Panc1 (cell line): ENCODE measurements at regions not wholly inside any gene's neighbourhood (a gene's known extent, or its start where the extent isn't known, plus 50 kb on each side); places are given as distances from the start of the nearest gene placed in this dataset.

Experiments
- ATAC-seq: fragments of 200-7000 bp; cut with Tn5 transposase; 2 replicates; pipeline ENCODE4 v1.9.1; 2020; ENCODE audit warnings: mild to moderate bottlenecking, moderate library complexity
- BruUV-seq: library from RNA; stranded (reverse); fragments of 400-500 nt; replicated peaks from 2 replicates; lab custom pipeline; 2021; lab: Mats Ljungman, UMichigan
- CTCF ChIA-PET: fragments of 300-600 bp; sonication (Branson Sonifier 250); formaldehyde crosslinking; loops from one replicate; lab custom pipeline; 2022; ENCODE audit warnings: antibody characterized with exemption; lab: Charles Lee
- POLR2A ChIA-PET: fragments of 300-600 bp; sonication (Branson Sonifier 250); formaldehyde crosslinking; loops from one replicate; lab custom pipeline; 2022; ENCODE audit warnings: antibody characterized with exemption; lab: Charles Lee
- DNase-seq: peaks from one replicate; pipeline ENCODE4 v3.0.0-alpha.2; 2010; ENCODE audit warnings: low read depth, low spot score
- H3K27ac ChIP-seq: 2 replicates; pipeline ENCODE4 v1.5.1; 2011; ENCODE audit warnings: mild to moderate bottlenecking, low read length, inconsistent platforms
- H3K27me3 ChIP-seq: fragments of 200-500 bp; sonication (Bioruptor generic); 2 replicates; pipeline ENCODE4 v1.6.0; 2014; ENCODE audit warnings: low read length, inconsistent platforms; ENCODE audit not compliant: control insufficient read depth, insufficient read depth
- H3K36me3 ChIP-seq: fragments of 200-500 bp; sonication (Bioruptor generic); 2 replicates; pipeline ENCODE4 v1.5.1; 2014; ENCODE audit warnings: inconsistent platforms, mild to moderate bottlenecking, low read length, moderate library complexity; ENCODE audit not compliant: control insufficient read depth, insufficient read depth
- H3K4me1 ChIP-seq: 2 replicates; pipeline ENCODE4 v1.5.1; 2011; ENCODE audit warnings: inconsistent platforms, mild to moderate bottlenecking, low read length, moderate library complexity; ENCODE audit not compliant: control insufficient read depth, insufficient read depth
- H3K4me3 ChIP-seq, 2 experiments: 2 replicates each; pipeline ENCODE4 v1.5.1; 2011 to 2012; ENCODE audit warnings: low read depth in 2 of 2, low read length in 2 of 2, mild to moderate bottlenecking in 2 of 2, inconsistent platforms in 1 of 2, moderate library complexity in 1 of 2
- H3K9me3 ChIP-seq: fragments of 200-500 bp; sonication (Bioruptor generic); 2 replicates; pipeline ENCODE4 v1.5.1; 2014; ENCODE audit warnings: low read depth, mild to moderate bottlenecking, inconsistent platforms, low read length, moderate library complexity; ENCODE audit not compliant: control insufficient read depth, insufficient read depth
- POLR2AphosphoS5 ChIP-seq: IDR thresholded peaks from 2 replicates; pipeline ENCODE4 v1.6.1; 2012; ENCODE audit warnings: mild to moderate bottlenecking, low read depth, low read length, moderate library complexity
- SIN3A ChIP-seq: IDR thresholded peaks from 2 replicates; pipeline ENCODE4 v1.6.1; 2012; ENCODE audit warnings: low read depth, mild to moderate bottlenecking, low read length, moderate library complexity, borderline replicate concordance; ENCODE audit not compliant: insufficient read depth
- TCF7L2 ChIP-seq: IDR thresholded peaks from 2 replicates; pipeline ENCODE4 v1.6.1; 2011; ENCODE audit warnings: mild to moderate bottlenecking, low read depth, low read length, inconsistent platforms
- in situ Hi-C: cut with HindIII; loops from 2 replicates; pipeline ENCODE4 v1.10.0; 2016; ENCODE audit warnings: low sequenced_read_pairs, low pct_unique_long_range_greater_than_20kb
- intact Hi-C: fragments of 100-400 bp; cut with micrococcal nuclease; formaldehyde crosslinking; loops from one replicate; pipeline ENCODE4 v1.10.0; 2022; ENCODE audit not compliant: unreplicated experiment
- TF ChIP-seq, protein P1 (sequence below): fragments of 450-650 bp; IDR thresholded peaks from 2 replicates; pipeline ENCODE4 v1.5.1; 2017; ENCODE audit warnings: mild to moderate bottlenecking
- TF ChIP-seq, protein P2 (sequence below), 2 experiments: IDR thresholded peaks; 2 replicates each; pipeline ENCODE4 v1.6.1; 2011 to 2012; ENCODE audit warnings: low read depth in 2 of 2, control low read depth in 1 of 2, low read length in 1 of 2, mild to moderate bottlenecking in 1 of 2, moderate library complexity in 1 of 2; ENCODE audit not compliant: insufficient read depth in 1 of 2

DNA sequence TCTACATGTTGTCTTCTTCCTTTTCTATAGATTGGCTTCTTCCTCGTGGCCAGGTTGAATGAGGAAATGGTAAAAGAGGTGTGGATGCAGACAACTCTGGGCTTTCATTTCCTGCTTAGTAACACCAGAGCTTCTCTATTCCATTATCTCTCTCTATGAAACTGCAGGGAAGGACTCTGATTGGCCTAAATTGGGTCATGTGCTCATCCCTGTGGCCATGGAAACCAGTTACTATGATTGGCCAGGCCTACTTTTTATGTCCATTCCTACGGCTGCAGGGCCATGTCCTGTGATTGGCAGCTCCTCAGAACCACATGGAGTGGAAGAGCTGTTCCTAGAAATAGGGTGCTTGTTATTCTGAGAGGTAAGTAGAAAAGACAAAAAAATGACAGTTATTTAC, 486.9 kb upstream of the ADAMTS9 start:
- ChIA-PET CTCF (no interaction called here), POLR2A (no interaction called here)
- Histone ChIP-seq H3K9me3 (no peaks in the 10 kb centered on the region), H3K4me3 (no peak overlapping the region), H3K27ac (no peak overlapping the region), H3K27me3 (no peaks in the 10 kb centered on the region), H3K4me1 (no peaks in the 10 kb centered on the region), H3K36me3 (no peaks in the 10 kb centered on the region)
- DNase-seq (no peak), ATAC-seq (no peak)
- no TSS peak for BruUV-seq
- in situ Hi-C loops (no loop called here), intact Hi-C loops (no loop called here)
- TF ChIP-seq SIN3A = no peak

DNA sequence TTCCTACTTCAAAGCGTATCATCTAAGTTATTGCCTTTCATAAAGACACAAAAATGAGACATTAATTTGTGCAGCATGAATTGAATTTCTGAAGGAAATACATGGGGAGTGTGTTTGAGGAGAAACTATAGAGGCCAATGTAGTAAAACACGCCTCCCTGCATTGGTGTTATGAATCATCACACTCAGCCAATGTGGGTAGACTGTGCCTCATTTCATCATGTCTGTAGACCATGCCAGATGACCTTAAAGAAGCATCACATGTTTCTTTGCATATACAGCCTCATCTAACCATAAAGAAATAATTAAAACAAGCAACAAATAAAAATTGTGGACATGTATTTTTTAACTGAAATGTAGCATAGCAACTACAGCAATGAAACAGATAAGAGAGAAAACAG, 486.0 kb upstream of the ADAMTS9 start:
- no peak for DNase-seq
- Histone ChIP-seq H3K4me1 (no peaks in the 10 kb centered on the region), H3K36me3 (no peaks in the 10 kb centered on the region), H3K4me3 (no peak overlapping the region), H3K9me3 (no peaks in the 10 kb centered on the region), H3K27ac (no peak overlapping the region), H3K27me3 (no peaks in the 10 kb centered on the region)
- in situ Hi-C loops (no loop called here), intact Hi-C loops (no loop called here)
- ATAC-seq = no peak
- no TSS peak for BruUV-seq
- no peak for TF ChIP-seq POLR2AphosphoS5
- no peak for TF ChIP-seq SIN3A
- TF ChIP-seq, protein P1, sequence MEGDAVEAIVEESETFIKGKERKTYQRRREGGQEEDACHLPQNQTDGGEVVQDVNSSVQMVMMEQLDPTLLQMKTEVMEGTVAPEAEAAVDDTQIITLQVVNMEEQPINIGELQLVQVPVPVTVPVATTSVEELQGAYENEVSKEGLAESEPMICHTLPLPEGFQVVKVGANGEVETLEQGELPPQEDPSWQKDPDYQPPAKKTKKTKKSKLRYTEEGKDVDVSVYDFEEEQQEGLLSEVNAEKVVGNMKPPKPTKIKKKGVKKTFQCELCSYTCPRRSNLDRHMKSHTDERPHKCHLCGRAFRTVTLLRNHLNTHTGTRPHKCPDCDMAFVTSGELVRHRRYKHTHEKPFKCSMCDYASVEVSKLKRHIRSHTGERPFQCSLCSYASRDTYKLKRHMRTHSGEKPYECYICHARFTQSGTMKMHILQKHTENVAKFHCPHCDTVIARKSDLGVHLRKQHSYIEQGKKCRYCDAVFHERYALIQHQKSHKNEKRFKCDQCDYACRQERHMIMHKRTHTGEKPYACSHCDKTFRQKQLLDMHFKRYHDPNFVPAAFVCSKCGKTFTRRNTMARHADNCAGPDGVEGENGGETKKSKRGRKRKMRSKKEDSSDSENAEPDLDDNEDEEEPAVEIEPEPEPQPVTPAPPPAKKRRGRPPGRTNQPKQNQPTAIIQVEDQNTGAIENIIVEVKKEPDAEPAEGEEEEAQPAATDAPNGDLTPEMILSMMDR = no peak
- TF ChIP-seq, protein P2, sequence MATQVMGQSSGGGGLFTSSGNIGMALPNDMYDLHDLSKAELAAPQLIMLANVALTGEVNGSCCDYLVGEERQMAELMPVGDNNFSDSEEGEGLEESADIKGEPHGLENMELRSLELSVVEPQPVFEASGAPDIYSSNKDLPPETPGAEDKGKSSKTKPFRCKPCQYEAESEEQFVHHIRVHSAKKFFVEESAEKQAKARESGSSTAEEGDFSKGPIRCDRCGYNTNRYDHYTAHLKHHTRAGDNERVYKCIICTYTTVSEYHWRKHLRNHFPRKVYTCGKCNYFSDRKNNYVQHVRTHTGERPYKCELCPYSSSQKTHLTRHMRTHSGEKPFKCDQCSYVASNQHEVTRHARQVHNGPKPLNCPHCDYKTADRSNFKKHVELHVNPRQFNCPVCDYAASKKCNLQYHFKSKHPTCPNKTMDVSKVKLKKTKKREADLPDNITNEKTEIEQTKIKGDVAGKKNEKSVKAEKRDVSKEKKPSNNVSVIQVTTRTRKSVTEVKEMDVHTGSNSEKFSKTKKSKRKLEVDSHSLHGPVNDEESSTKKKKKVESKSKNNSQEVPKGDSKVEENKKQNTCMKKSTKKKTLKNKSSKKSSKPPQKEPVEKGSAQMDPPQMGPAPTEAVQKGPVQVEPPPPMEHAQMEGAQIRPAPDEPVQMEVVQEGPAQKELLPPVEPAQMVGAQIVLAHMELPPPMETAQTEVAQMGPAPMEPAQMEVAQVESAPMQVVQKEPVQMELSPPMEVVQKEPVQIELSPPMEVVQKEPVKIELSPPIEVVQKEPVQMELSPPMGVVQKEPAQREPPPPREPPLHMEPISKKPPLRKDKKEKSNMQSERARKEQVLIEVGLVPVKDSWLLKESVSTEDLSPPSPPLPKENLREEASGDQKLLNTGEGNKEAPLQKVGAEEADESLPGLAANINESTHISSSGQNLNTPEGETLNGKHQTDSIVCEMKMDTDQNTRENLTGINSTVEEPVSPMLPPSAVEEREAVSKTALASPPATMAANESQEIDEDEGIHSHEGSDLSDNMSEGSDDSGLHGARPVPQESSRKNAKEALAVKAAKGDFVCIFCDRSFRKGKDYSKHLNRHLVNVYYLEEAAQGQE (IDR thresholded peaks at IDR 0.05; ENCODE audit: insufficient read depth in 1 of 2, low read depth in 2 of 2, low read length in 1 of 2) = no peak
- no peak for TF ChIP-seq TCF7L2
- ChIA-PET POLR2A (no interaction called here), CTCF (no interaction called here)

DNA sequence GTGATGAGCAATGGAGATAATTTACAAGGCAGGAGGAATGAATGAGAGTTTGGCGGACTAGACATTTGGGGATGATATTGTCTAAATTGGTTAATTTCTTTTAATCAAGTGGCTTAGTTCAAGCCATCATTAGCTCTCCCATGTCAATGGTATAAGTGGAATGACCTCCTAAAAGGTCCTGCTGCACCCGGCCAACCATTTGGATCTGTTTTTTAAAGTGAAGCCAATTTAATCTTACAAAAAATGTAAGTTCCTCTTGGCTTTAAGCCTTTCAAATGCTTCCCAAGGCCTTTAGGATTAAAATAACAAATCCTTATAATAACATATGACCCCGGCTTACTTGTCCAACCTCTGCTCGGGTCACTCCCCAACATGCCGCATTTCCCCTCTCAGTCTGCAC, 484.4 kb upstream of the ADAMTS9 start:
- intact Hi-C loops = no loop called here
- DNase-seq = no peak
- CTCF ChIA-PET = no interaction called here

More for the DNA sequence above, 484.4 kb upstream of the ADAMTS9 start:
- BruUV-seq = no TSS peak
- POLR2A ChIA-PET = no interaction called here
- H3K9me3 ChIP-seq = no peaks in the 10 kb centered on the region
- TF ChIP-seq POLR2AphosphoS5 = no peak
- no peak for TF ChIP-seq SIN3A
- no peak for TF ChIP-seq TCF7L2
- TF ChIP-seq, protein P2 (IDR thresholded peaks at IDR 0.05; ENCODE audit: insufficient read depth in 1 of 2, low read depth in 2 of 2, low read length in 1 of 2) = no peak
- TF ChIP-seq, protein P1 = no peak
- no peak overlapping the region for H3K27ac ChIP-seq
- H3K4me3 ChIP-seq = no peak overlapping the region
- H3K4me1 ChIP-seq = no peaks in the 10 kb centered on the region
- H3K27me3 ChIP-seq = no peaks in the 10 kb centered on the region
- in situ Hi-C loops = no loop called here
- ATAC-seq = no peak
- no peaks in the 10 kb centered on the region for H3K36me3 ChIP-seq
